HL-60 (cell line): ENCODE measurements at regions not wholly inside any gene's neighbourhood (a gene's known extent, or its start where the extent isn't known, plus 50 kb on each side); places are given as distances from the start of the nearest gene placed in this dataset.

Experiments used
- POLR2AphosphoS5 ChIP-seq: IDR thresholded peaks from 2 replicates; pipeline ENCODE4 v1.6.1; 2012; ENCODE audit warnings: low read depth
- TF ChIP-seq, protein P1 (sequence below): IDR thresholded peaks from one replicate; pipeline ENCODE4 v1.5.1; 2011; ENCODE audit warnings: low read length, control low read depth, inconsistent platforms; ENCODE audit not compliant: insufficient read depth
- TF ChIP-seq, protein P2 (sequence below): IDR thresholded peaks from 2 replicates; pipeline ENCODE4 v1.6.1; 2012; ENCODE audit warnings: low read depth; ENCODE audit not compliant: insufficient replicate concordance

DNA sequence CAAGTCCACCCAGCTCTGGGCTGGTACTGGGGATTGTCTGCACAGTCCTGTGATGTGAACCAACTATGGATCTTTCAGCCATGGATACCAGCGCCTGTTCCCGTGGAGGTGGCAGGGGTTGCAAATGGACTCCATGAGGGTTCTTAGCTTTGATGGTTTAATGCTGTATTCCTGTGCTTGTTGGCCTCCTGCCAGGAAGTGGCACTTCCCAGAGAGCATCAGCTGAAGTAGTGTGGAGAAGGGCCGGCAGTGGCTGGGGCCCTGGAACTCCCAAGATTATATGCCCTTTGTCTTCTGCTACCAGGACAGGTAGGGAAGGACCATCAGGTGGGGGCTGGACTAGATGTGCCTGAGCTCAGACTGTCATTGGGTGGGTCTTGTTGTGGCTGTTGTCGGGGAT lies 1104.8 kb upstream of the COX7C start:
- TF ChIP-seq, protein P1, sequence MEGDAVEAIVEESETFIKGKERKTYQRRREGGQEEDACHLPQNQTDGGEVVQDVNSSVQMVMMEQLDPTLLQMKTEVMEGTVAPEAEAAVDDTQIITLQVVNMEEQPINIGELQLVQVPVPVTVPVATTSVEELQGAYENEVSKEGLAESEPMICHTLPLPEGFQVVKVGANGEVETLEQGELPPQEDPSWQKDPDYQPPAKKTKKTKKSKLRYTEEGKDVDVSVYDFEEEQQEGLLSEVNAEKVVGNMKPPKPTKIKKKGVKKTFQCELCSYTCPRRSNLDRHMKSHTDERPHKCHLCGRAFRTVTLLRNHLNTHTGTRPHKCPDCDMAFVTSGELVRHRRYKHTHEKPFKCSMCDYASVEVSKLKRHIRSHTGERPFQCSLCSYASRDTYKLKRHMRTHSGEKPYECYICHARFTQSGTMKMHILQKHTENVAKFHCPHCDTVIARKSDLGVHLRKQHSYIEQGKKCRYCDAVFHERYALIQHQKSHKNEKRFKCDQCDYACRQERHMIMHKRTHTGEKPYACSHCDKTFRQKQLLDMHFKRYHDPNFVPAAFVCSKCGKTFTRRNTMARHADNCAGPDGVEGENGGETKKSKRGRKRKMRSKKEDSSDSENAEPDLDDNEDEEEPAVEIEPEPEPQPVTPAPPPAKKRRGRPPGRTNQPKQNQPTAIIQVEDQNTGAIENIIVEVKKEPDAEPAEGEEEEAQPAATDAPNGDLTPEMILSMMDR, result no peak
- TF ChIP-seq POLR2AphosphoS5, result no peak
- TF ChIP-seq, protein P2, sequence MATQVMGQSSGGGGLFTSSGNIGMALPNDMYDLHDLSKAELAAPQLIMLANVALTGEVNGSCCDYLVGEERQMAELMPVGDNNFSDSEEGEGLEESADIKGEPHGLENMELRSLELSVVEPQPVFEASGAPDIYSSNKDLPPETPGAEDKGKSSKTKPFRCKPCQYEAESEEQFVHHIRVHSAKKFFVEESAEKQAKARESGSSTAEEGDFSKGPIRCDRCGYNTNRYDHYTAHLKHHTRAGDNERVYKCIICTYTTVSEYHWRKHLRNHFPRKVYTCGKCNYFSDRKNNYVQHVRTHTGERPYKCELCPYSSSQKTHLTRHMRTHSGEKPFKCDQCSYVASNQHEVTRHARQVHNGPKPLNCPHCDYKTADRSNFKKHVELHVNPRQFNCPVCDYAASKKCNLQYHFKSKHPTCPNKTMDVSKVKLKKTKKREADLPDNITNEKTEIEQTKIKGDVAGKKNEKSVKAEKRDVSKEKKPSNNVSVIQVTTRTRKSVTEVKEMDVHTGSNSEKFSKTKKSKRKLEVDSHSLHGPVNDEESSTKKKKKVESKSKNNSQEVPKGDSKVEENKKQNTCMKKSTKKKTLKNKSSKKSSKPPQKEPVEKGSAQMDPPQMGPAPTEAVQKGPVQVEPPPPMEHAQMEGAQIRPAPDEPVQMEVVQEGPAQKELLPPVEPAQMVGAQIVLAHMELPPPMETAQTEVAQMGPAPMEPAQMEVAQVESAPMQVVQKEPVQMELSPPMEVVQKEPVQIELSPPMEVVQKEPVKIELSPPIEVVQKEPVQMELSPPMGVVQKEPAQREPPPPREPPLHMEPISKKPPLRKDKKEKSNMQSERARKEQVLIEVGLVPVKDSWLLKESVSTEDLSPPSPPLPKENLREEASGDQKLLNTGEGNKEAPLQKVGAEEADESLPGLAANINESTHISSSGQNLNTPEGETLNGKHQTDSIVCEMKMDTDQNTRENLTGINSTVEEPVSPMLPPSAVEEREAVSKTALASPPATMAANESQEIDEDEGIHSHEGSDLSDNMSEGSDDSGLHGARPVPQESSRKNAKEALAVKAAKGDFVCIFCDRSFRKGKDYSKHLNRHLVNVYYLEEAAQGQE, result no peak
